ENCODE measurements at regions not wholly inside any gene's neighbourhood (a gene's known extent, or its start where the extent isn't known, plus 50 kb on each side); places are given as distances from the start of the nearest gene placed in this dataset.

DNA sequence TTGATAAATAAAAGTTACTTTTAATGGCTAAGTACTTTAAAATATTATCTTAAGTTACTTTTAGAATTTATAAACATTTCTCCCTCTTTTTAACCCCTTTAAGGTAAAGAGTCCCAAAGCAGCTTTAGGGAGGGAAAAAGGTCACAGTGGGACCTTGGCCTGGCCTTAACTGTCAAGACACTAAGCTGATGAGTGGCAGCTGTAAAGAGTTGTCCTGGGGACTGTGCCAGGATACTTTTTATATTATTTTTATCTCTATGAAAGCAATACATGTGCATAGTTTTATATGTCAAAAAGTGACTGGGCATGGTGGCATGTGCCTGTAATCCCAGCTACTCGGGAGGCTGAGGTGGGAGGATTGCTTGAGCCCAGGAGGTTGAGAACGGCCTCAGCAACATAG lies 94.2 kb upstream of the RESF1 start:
- no peak overlapping the region for H3K4me3 Mint-ChIP-seq
- no peaks in the 10 kb centered on the region for H3K9me3 Mint-ChIP-seq
- H3K36me3 ChIP-seq (ENCODE audit: control insufficient read depth, insufficient read depth, low read length): no peaks in the 10 kb centered on the region
- peaks cover 7% of the 10 kb centered on the region for H3K4me1 ChIP-seq (ENCODE audit: control insufficient read depth, insufficient read depth, low read length)
- no peaks in the 10 kb centered on the region for H3K27me3 ChIP-seq (ENCODE audit: control insufficient read depth, insufficient read depth, low read length)
- WGBS (ENCODE audit: insufficient coverage): 100% methylated on average over 1 of the region's 2 CpGs
- H3K36me3 Mint-ChIP-seq: no peaks in the 10 kb centered on the region
- TF ChIP-seq, protein P1, sequence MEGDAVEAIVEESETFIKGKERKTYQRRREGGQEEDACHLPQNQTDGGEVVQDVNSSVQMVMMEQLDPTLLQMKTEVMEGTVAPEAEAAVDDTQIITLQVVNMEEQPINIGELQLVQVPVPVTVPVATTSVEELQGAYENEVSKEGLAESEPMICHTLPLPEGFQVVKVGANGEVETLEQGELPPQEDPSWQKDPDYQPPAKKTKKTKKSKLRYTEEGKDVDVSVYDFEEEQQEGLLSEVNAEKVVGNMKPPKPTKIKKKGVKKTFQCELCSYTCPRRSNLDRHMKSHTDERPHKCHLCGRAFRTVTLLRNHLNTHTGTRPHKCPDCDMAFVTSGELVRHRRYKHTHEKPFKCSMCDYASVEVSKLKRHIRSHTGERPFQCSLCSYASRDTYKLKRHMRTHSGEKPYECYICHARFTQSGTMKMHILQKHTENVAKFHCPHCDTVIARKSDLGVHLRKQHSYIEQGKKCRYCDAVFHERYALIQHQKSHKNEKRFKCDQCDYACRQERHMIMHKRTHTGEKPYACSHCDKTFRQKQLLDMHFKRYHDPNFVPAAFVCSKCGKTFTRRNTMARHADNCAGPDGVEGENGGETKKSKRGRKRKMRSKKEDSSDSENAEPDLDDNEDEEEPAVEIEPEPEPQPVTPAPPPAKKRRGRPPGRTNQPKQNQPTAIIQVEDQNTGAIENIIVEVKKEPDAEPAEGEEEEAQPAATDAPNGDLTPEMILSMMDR (IDR thresholded peaks at IDR 0.05): no peak
- intact Hi-C loops (cut with micrococcal nuclease): no loop called here
- H3K4me3 ChIP-seq (ENCODE audit: low read length): no peak overlapping the region
- no peak for DNase-seq
- H3K27ac ChIP-seq (ENCODE audit: low read length): no peak overlapping the region
- H3K27me3 Mint-ChIP-seq (ENCODE audit: low read depth in 2 of 2): no peaks in the 10 kb centered on the region
- peaks cover 5 to 10% of the 10 kb centered on the region in 2 donors for H3K4me1 Mint-ChIP-seq
- no peaks in the 10 kb centered on the region for H3K9me3 ChIP-seq (ENCODE audit: control insufficient read depth, insufficient read depth, low read length)
- no peak for ATAC-seq
- H3K27ac Mint-ChIP-seq: no peak overlapping the region

DNA sequence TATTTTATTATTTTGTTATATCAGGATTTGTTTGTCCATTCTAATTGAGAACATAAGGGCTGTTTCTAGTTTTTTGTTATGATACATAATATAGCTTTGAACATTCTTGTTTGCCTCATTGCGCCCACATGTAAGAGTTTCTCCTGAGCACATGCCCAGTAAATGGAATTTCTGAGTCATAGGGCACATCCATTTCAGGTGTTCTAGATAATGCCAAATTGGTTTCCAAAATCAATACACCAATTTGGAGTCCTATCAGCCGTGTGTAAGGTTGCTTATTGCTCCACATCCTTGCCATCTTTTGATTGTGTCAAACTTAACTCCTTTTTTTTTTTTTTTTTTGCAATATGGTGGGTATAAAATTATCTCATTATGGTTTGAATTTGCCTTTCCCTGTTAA lies 97.9 kb upstream of the RESF1 start:
- H3K4me3 Mint-ChIP-seq: no peak overlapping the region
- H3K9me3 Mint-ChIP-seq: no peaks in the 10 kb centered on the region
- WGBS (ENCODE audit: insufficient coverage): 78% methylated on average over 2 of the region's 2 CpGs
- no peak for ATAC-seq
- H3K27me3 Mint-ChIP-seq (ENCODE audit: low read depth in 2 of 2): no peaks in the 10 kb centered on the region
- H3K4me1 Mint-ChIP-seq: peaks cover 0 to 10% of the 10 kb centered on the region in 2 donors
- no peak overlapping the region for H3K27ac ChIP-seq (ENCODE audit: low read length)
- TF ChIP-seq, protein P1 (IDR thresholded peaks at IDR 0.05): no peak
- intact Hi-C loops (cut with micrococcal nuclease): no loop called here
- no peak overlapping the region for H3K4me3 ChIP-seq (ENCODE audit: low read length)
- H3K36me3 ChIP-seq (ENCODE audit: control insufficient read depth, insufficient read depth, low read length): no peaks in the 10 kb centered on the region
- H3K4me1 ChIP-seq (ENCODE audit: control insufficient read depth, insufficient read depth, low read length): peaks cover 4% of the 10 kb centered on the region
- H3K36me3 Mint-ChIP-seq: no peaks in the 10 kb centered on the region
- no peak for DNase-seq
- H3K27me3 ChIP-seq (ENCODE audit: control insufficient read depth, insufficient read depth, low read length): no peaks in the 10 kb centered on the region
- H3K27ac Mint-ChIP-seq: no peak overlapping the region
- no peaks in the 10 kb centered on the region for H3K9me3 ChIP-seq (ENCODE audit: control insufficient read depth, insufficient read depth, low read length)

DNA sequence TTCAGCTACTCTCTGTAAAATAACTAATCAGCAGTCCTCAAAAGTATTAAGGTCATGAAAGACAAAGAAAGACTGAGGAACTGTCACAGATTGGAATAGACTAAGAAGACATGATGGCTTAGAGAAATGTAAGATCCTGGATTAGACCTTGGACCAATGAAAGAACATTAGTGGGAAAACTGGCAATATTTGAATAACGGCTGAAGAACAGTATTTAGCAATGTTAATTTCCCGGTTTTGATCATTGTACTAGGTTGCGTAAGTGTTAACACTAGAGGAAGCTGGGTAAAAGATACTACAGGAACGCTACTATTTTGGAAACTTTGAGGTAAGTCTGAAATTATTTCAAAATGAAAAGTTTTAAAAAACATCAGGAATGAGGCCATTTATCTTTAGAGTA lies 98.8 kb upstream of the RESF1 start:
- intact Hi-C loops (cut with micrococcal nuclease): no loop called here
- ATAC-seq (no peak), DNase-seq (no peak)
- Mint-ChIP-seq H3K27me3 (ENCODE audit: low read depth in 2 of 2) (no peaks in the 10 kb centered on the region), H3K36me3 (no peaks in the 10 kb centered on the region), H3K9me3 (no peaks in the 10 kb centered on the region), H3K27ac (no peak overlapping the region), H3K4me3 (no peak overlapping the region), H3K4me1 (peaks cover 0 to 10% of the 10 kb centered on the region in 2 donors)
- no peaks in the 10 kb centered on the region for H3K4me1 ChIP-seq (ENCODE audit: control insufficient read depth, insufficient read depth, low read length)
- no peaks in the 10 kb centered on the region for H3K36me3 ChIP-seq (ENCODE audit: control insufficient read depth, insufficient read depth, low read length)
- no peak overlapping the region for H3K4me3 ChIP-seq (ENCODE audit: low read length)
- H3K27ac ChIP-seq (ENCODE audit: low read length): no peak overlapping the region
- H3K9me3 ChIP-seq (ENCODE audit: control insufficient read depth, insufficient read depth, low read length): no peaks in the 10 kb centered on the region
- TF ChIP-seq, protein P1 (IDR thresholded peaks at IDR 0.05): no peak
- no peaks in the 10 kb centered on the region for H3K27me3 ChIP-seq (ENCODE audit: control insufficient read depth, insufficient read depth, low read length)
- WGBS (ENCODE audit: insufficient coverage): 94% methylated on average over 4 of the region's 4 CpGs

DNA sequence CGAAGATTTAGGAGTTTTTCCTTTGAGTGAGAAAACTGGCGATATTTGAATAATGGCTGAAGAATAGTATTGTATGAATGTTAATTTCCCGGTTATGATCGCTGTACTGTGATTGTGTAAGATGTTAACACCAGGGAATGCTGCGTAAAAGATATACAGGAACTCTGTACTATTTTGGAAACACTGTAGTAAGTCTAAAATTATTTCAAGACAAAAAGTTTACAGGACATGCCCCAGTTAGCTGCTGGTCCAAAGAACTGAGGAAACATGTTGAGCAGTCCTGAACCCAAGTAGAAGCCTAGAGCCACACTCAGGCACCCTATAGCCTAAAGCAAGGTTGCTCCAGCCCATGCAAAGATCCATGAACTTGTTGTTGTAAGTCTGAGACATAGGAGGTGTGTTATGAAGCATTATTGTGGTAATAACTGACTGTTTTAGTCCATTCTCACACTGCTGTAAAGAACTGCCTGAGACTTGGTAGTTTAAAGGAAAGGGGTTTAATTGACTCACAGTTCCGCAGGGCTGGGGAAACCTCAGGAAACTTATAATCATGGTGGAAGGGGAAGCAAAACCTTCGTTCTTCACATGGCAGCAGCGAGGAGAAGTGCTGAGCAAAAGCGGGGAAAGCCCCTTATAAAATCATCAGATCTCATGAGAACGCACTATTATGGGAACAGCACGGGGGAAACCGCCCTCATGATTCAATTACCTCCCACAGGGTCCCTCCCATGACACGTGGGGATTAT lies 99.8 kb upstream of the RESF1 start:
- H3K27ac ChIP-seq (ENCODE audit: low read length): no peak overlapping the region
- TF ChIP-seq, protein P1 (IDR thresholded peaks at IDR 0.05): no peak
- H3K27me3 ChIP-seq (ENCODE audit: control insufficient read depth, insufficient read depth, low read length): no peaks in the 10 kb centered on the region
- ATAC-seq: peak in 1 of 3 donors; percentile 21
- intact Hi-C loops (cut with micrococcal nuclease): no loop called here
- H3K27me3 Mint-ChIP-seq (ENCODE audit: low read depth in 2 of 2): no peaks in the 10 kb centered on the region
- H3K27ac Mint-ChIP-seq: no peak overlapping the region
- no peaks in the 10 kb centered on the region for H3K9me3 Mint-ChIP-seq
- no peak for DNase-seq
- 74% methylated on average over 13 of the region's 13 CpGs for WGBS (ENCODE audit: insufficient coverage)
- H3K4me1 Mint-ChIP-seq: peaks cover 0 to 10% of the 10 kb centered on the region in 2 donors
- H3K4me3 ChIP-seq (ENCODE audit: low read length): no peak overlapping the region
- no peaks in the 10 kb centered on the region for H3K4me1 ChIP-seq (ENCODE audit: control insufficient read depth, insufficient read depth, low read length)
- no peaks in the 10 kb centered on the region for H3K36me3 ChIP-seq (ENCODE audit: control insufficient read depth, insufficient read depth, low read length)
- H3K36me3 Mint-ChIP-seq: no peaks in the 10 kb centered on the region
- H3K4me3 Mint-ChIP-seq: no peak overlapping the region
- H3K9me3 ChIP-seq (ENCODE audit: control insufficient read depth, insufficient read depth, low read length): no peaks in the 10 kb centered on the region

Measured in natural killer cell (primary cell).